WERI-Rb-1 (cell line): ENCODE measurements at regions not wholly inside any gene's neighbourhood (a gene's known extent, or its start where the extent isn't known, plus 50 kb on each side); places are given as distances from the start of the nearest gene placed in this dataset.

Source experiments
- DNase-seq: peaks from one replicate; pipeline ENCODE4 v3.0.0-alpha.2; 2020
- H3K27ac ChIP-seq: fragments of 250-450 bp; sonication (Bioruptor Pico); 2 replicates; pipeline ENCODE4 v1.5.1; 2020; ENCODE audit warnings: mild to moderate bottlenecking, moderate library complexity
- H3K27me3 ChIP-seq: fragments of 250-450 bp; sonication (Bioruptor Pico); 2 replicates; pipeline ENCODE4 v1.5.1; 2021; ENCODE audit warnings: mild to moderate bottlenecking, low read depth, moderate library complexity; ENCODE audit not compliant: insufficient read depth, severe bottlenecking
- H3K36me3 ChIP-seq: fragments of 250-450 bp; sonication (Bioruptor Pico); 2 replicates; pipeline ENCODE4 v1.5.1; 2020; ENCODE audit warnings: mild to moderate bottlenecking, moderate library complexity
- H3K4me3 ChIP-seq: 2 replicates; pipeline ENCODE4 v1.5.1; 2011; ENCODE audit warnings: low read depth, mild to moderate bottlenecking, control low read depth, low read length
- H3K9me3 ChIP-seq: fragments of 250-450 bp; sonication (Bioruptor Pico); 2 replicates; pipeline ENCODE4 v1.5.1; 2021; ENCODE audit warnings: mild to moderate bottlenecking, moderate library complexity; ENCODE audit not compliant: severe bottlenecking
- TF ChIP-seq, protein P1 (sequence below): IDR thresholded peaks from 2 replicates; pipeline ENCODE4 v1.5.1; 2011; ENCODE audit warnings: low read depth, mild to moderate bottlenecking, control low read depth, inconsistent platforms, low read length

DNA sequence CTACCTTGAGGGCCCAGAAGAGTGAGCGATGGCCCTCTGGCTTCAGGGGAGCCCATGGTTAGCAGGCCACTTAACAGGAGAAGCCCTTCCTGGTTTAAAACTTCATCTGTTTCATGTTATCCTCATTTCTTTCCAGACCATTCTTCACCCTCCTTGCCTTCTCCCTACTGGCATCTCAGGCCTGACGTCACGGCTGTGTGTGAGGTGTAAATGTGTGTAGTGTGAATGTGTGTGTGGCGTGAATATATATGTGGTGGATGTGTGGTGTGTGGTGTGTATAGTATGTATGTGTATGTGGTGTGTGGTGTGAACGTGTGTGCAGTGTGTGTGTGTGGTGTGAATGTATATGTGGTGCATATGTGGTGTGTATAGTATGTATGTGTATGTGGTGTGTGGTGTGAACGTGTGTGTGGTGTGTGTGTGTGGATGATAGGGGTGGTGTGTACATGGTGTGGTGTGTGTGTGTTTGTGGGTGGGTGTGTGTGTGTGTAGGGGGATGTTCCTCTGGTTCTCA lies 88.5 kb downstream of the SOD2 start:
- H3K9me3 ChIP-seq = no peaks in the 10 kb centered on the region
- H3K27ac ChIP-seq = no peak overlapping the region
- TF ChIP-seq, protein P1, sequence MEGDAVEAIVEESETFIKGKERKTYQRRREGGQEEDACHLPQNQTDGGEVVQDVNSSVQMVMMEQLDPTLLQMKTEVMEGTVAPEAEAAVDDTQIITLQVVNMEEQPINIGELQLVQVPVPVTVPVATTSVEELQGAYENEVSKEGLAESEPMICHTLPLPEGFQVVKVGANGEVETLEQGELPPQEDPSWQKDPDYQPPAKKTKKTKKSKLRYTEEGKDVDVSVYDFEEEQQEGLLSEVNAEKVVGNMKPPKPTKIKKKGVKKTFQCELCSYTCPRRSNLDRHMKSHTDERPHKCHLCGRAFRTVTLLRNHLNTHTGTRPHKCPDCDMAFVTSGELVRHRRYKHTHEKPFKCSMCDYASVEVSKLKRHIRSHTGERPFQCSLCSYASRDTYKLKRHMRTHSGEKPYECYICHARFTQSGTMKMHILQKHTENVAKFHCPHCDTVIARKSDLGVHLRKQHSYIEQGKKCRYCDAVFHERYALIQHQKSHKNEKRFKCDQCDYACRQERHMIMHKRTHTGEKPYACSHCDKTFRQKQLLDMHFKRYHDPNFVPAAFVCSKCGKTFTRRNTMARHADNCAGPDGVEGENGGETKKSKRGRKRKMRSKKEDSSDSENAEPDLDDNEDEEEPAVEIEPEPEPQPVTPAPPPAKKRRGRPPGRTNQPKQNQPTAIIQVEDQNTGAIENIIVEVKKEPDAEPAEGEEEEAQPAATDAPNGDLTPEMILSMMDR = no peak
- peaks cover 30% of the 10 kb centered on the region for H3K27me3 ChIP-seq
- H3K4me3 ChIP-seq = no peak overlapping the region
- no peaks in the 10 kb centered on the region for H3K36me3 ChIP-seq
- DNase-seq = no peak

DNA sequence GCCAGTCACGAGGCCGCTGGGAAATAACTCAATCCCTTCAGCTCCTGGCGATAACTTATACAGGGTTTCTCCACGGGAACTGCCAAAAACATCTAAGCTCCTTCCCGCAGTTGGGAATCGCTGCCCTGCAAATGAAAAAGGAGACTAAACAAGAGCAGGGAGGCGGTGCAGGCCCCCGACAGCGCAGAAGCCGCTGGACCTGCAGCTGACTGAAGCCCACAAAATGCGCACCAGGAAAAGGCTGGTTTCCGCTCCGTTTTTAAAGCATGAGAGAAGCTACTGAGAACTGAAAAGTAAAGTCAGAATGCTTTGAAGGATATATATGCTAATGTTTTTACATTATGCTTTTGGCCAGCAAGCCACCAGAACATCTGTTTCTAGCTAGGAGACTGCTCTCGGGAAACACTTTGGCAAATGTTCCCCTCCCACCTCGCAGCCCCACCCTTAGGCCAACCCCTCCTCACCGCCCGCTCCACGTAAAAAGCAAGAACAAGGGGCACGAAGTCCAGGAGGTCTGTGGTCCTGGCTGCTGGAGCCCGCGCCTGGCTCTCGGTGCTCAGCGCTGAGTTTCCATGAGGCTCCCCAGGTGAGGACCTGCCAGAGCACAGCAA lies 90.5 kb downstream of the SOD2 start:
- H3K27me3 ChIP-seq = peaks cover 30% of the 10 kb centered on the region
- no peaks in the 10 kb centered on the region for H3K36me3 ChIP-seq
- no peak for DNase-seq

DNA sequence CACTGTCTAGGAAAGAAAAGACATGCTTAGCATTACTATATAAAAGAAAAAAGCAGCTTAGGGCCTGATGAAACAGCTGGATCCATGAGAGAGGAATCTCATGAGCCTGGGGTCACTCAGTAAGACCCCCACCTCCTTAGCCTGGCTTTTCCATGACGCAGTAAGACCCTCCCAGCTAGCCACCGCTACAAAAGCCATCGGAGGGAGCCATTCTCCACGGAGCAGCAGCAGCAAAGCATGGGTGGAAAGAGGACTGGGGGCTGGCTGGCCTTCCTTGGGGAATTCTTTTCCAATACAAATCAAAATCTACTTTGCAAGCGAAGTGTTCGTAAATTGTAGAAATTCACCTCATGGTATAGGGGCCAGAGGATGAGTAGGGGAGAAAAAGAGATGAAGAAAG lies 91.8 kb downstream of the SOD2 start:
- TF ChIP-seq, protein P1 = no peak
- no peak overlapping the region for H3K27ac ChIP-seq
- no peaks in the 10 kb centered on the region for H3K9me3 ChIP-seq
- H3K36me3 ChIP-seq = no peaks in the 10 kb centered on the region
- no peak overlapping the region for H3K4me3 ChIP-seq
- no peak for DNase-seq
- H3K27me3 ChIP-seq = peaks cover 30% of the 10 kb centered on the region

More for the DNA sequence above, 90.5 kb downstream of the SOD2 start:
- TF ChIP-seq, protein P1 = no peak
- Histone ChIP-seq H3K27ac (no peak overlapping the region), H3K9me3 (no peaks in the 10 kb centered on the region), H3K4me3 (no peak overlapping the region)

DNA sequence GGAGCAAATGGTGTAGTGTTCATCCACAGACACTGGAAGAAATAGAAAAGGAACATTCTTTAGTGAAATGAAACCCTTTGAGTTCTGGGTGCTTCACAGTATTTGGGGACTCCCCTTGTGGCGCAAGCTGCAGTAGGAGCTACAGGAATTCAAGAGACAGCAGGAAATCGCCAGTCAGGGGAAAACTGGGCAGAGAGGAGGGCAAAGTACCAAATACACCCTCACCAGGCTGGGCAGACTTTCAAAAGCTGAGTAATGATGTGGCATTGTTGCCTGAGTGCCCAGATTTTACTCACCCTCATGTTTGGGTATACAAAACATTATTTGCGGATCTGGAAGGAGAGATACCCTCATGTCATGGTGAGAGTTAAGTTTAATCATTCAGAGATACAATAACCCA lies 97.9 kb downstream of the SOD2 start:
- H3K27me3 ChIP-seq = peaks cover 27% of the 10 kb centered on the region
- H3K27ac ChIP-seq = no peak overlapping the region
- no peak for DNase-seq
- no peaks in the 10 kb centered on the region for H3K36me3 ChIP-seq
- no peaks in the 10 kb centered on the region for H3K9me3 ChIP-seq
- H3K4me3 ChIP-seq = no peak overlapping the region
- TF ChIP-seq, protein P1 = no peak

DNA sequence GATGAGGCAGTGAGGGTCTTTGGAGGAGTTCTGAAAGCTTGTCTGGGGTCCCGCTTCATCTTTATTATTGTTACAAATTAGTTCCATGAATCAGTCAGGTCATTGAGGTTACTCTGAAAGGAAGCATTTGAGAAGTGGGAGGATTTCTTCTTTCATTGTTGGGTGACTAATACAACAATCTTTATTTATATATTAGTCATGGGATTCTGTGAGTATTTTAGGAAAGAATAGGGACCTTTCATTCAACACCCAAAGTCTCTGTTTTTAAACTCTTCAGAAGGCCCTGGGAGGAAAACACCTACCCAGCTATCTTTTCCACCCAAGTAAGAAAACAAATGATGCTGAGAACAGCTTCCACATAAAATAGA lies 98.3 kb downstream of the SOD2 start:
- Histone ChIP-seq H3K27ac (no peak overlapping the region), H3K4me3 (no peak overlapping the region), H3K36me3 (no peaks in the 10 kb centered on the region), H3K27me3 (peaks cover 25% of the 10 kb centered on the region), H3K9me3 (no peaks in the 10 kb centered on the region)
- DNase-seq = no peak
- TF ChIP-seq, protein P1 = no peak

DNA sequence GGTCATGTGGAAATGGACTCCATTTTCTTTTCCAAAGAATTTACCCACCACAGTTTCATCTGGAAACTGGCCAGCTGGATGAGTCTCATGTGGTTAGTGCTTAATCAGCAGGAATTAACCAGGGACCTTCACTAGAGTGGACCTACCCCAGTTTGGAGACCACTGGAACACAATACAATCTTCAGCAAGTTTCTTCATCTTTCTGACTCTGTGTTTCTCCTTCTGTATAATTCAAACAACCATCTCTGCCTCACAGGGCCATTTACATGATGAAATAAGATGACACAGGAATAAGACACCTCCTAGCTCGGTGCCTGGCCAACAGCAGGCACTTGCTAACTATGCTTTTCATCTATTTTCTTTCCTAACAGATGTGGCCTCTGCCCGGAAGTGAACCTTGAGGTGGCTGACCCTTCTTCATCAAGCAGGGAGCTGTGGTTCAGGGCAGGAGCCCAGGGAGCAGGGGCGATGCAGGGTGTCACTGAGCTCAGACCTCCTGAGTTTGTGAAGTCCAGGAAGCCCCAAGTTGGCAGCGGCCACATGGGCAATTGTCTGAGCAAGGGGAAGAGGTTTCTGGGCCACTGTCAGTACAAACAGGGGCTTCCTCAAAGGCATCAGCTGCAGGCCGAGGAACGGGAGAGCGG lies 98.8 kb downstream of the SOD2 start:
- Histone ChIP-seq H3K27ac (no peak overlapping the region), H3K4me3 (no peak overlapping the region), H3K36me3 (no peaks in the 10 kb centered on the region), H3K27me3 (peaks cover 27% of the 10 kb centered on the region), H3K9me3 (no peaks in the 10 kb centered on the region)
- TF ChIP-seq, protein P1 = no peak
- DNase-seq = no peak
